Heart right ventricle (tissue), 16 donors: ENCODE measurements at regions not wholly inside any gene's neighbourhood (a gene's known extent, or its start where the extent isn't known, plus 50 kb on each side); places are given as distances from the start of the nearest gene placed in this dataset.
"Not testable (repeated sequence)": the region's sequence is repeated elsewhere in the genome, so short reads cannot be mapped to it uniquely, and the experiment has no call there.

Experiments used
- ATAC-seq, 8 donors: fragments of 200-7000 bp; cut with Tn5 transposase; one replicate each; pipeline ENCODE4 v1.9.1; 2020; ENCODE audit warnings: mild to moderate bottlenecking in 8 of 8, moderate library complexity in 8 of 8, moderate number of reproducible peaks in 1 of 8
- DNase-seq, 2 donors: peaks; one replicate each; pipeline ENCODE4 v3.0.0-alpha.2; 2020
- H3K27ac ChIP-seq, 10 donors: fragments of 200-600 bp; sonication (generic) in 2 of 10; one replicate each; pipeline versions ENCODE4 v1.5.0 to v1.8.0; 2020 to 2022; ENCODE audit warnings: mild to moderate bottlenecking in 3 of 10
- H3K27me3 ChIP-seq, 7 donors: fragments of 200-600 bp; one replicate each; pipeline ENCODE4 v1.8.0; 2021 to 2022; ENCODE audit warnings: mild to moderate bottlenecking in 2 of 7
- H3K36me3 ChIP-seq, 9 donors: fragments of 200-600 bp; sonication (generic) in 1 of 9; one replicate each; pipeline versions ENCODE4 v1.5.0 to v1.8.0; 2020 to 2022; ENCODE audit warnings: mild to moderate bottlenecking in 2 of 9
- H3K4me1 ChIP-seq, 9 donors: fragments of 200-600 bp; sonication (generic) in 1 of 9; one replicate each; pipeline versions ENCODE4 v1.5.0 to v1.8.0; 2020 to 2022; ENCODE audit warnings: mild to moderate bottlenecking in 4 of 9
- H3K4me3 ChIP-seq, 10 donors: fragments of 200-600 bp; sonication (generic) in 2 of 10; one replicate each; pipeline versions ENCODE4 v1.5.0 to v1.8.0; 2020 to 2022; ENCODE audit warnings: mild to moderate bottlenecking in 7 of 10, moderate library complexity in 2 of 10
- H3K9me3 ChIP-seq, 11 donors: fragments of 200-600 bp in 10 of 11; sonication (generic) in 2 of 11; one replicate each; pipeline versions ENCODE4 v1.5.0 to v1.8.0; 2013 to 2022; ENCODE audit warnings: mild to moderate bottlenecking in 2 of 11, control low read depth in 1 of 11, moderate library complexity in 1 of 11
- CTCF ChIP-seq, 9 donors: fragments of 200-600 bp; sonication (generic) in 2 of 9; IDR thresholded peaks; one replicate each; pipeline versions ENCODE4 v1.5.0 to v1.8.0; 2021 to 2022; ENCODE audit warnings: antibody characterized with exemption in 9 of 9, mild to moderate bottlenecking in 5 of 9, moderate library complexity in 1 of 9
- WGBS, 2 donors: extraction: QIAGEN DNeasy Blood & Tissue Kit; methylation state at CpG; one replicate each; pipeline ENCODE4 v1.1.7; 2013; ENCODE audit warnings: inconsistent platforms in 1 of 2; 5-methylcytosine and 5-hydroxymethylcytosine counted together
- intact Hi-C, 10 donors: fragments of 100-400 bp; cut with DNase I; formaldehyde crosslinking; loops; one replicate each; pipeline versions ENCODE4 v1.11.1 to v1.14.2; 2022
- donor health status: Arrhythmogenic right ventricular cardiomyopathy.
- donor health status: ischemic (EF 13 %, LVEDD 7.1; RV severe dilation, severe dysfunction).
- donor health status: healthy with polysubstance abuse.
- donor health status: DM: no; HTN: yes; CAD: no.
- donor health status: DM: no; HTN: no; CAD: no.
- donor health status: ischemic (EF 25% LVEDD 6.9; RV normal size, moderate dysfunction).
- donor health status: ischemic (EF 25% LVEDD 5.7; RV mildly dilated, moderate dysfunction).
- donor health status: healthy.
- donor health status: DM: yes; HTN: yes; CAD: no.
- donor health status: Ischemic cardiomyopathy.
- donor health status: ischemic (EF 35%, LVEDD 5.7; RV mildly dilated, moderate dysfunction).
- donor health status: nonischemic (EF 11% LVEDD 7.7; RV severe dilation, severe dysfunction).
- donor health status: DM: yes; HTN: yes; CAD: no.
- donor health status: PGD.
- donor health status: ischemic (EF 29% LVEDD 5.4; RV normal size, mild dysfunction).
- donor health status: nonischemic (EF 23%, LVEDD 6.1; RV moderate dilation, normal function).

GRCh38 chr5:144594919-144595318 lies 424.2 kb downstream of the KCTD16 start:
- Histone ChIP-seq H3K27ac (no peak overlapping the region), H3K4me3 (no peak overlapping the region), H3K4me1 (peaks cover 0 to 10% (median 0%) of the 10 kb centered on the region in 9 donors), H3K9me3 (no peaks in the 10 kb centered on the region), H3K36me3 (no peaks in the 10 kb centered on the region), H3K27me3 (peaks cover 0 to 13% (median 0%) of the 10 kb centered on the region in 7 donors)
- WGBS, 2 donors: 91 to 94% methylated on average over 25 of the region's 25 CpGs
- DNase-seq: no peak
- no peak for ATAC-seq
- intact Hi-C loops: no loop called here
- TF ChIP-seq CTCF (IDR thresholded peaks at IDR 0.05): no peak

- DNase-seq, intact Hi-C loops, H3K4me3 ChIP-seq, H3K27ac ChIP-seq, ATAC-seq, H3K4me1 ChIP-seq, H3K36me3 ChIP-seq, H3K9me3 ChIP-seq: not testable (repeated sequence)
- WGBS, 2 donors: 57 to 76% methylated on average over 4 of the region's 4 CpGs
- H3K27me3 ChIP-seq: peaks cover 0 to 13% (median 0%) of the 10 kb centered on the region in 7 donors
These were observed 423.6 kb downstream of the KCTD16 start for GRCh38 chr5:144594234-144594633.

DNA sequence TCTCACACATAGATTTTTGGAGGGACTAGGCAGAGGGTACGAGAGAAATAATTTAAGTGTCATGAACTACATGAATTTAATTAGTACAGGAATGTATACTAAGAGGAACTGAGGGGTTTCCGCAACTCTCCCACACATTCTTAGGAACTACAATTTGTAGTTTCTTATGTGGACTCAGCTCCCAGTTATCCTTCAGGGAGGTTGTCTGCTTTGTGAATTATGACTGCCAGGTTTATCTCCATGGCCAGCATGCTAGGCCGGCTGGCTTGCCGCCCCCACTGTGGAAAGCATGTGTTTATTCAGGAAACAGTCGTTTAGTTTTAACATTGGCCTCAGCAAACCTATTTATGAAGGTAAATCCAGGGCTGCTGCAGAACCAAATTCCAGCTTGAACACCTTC lies 415.0 kb downstream of the KCTD16 start:
- no peak overlapping the region for H3K4me3 ChIP-seq
- H3K9me3 ChIP-seq: peaks cover 0 to 4% (median 0%) of the 10 kb centered on the region in 11 donors
- no peaks in the 10 kb centered on the region for H3K27me3 ChIP-seq
- 41 to 58% methylated on average over 5 of the region's 5 CpGs for WGBS, 2 donors
- H3K4me1 ChIP-seq: no peaks in the 10 kb centered on the region
- intact Hi-C loops: no loop called here
- H3K36me3 ChIP-seq: no peaks in the 10 kb centered on the region
- DNase-seq: no peak
- ATAC-seq: no peak
- TF ChIP-seq CTCF (IDR thresholded peaks at IDR 0.05): no peak
- no peak overlapping the region for H3K27ac ChIP-seq

DNA sequence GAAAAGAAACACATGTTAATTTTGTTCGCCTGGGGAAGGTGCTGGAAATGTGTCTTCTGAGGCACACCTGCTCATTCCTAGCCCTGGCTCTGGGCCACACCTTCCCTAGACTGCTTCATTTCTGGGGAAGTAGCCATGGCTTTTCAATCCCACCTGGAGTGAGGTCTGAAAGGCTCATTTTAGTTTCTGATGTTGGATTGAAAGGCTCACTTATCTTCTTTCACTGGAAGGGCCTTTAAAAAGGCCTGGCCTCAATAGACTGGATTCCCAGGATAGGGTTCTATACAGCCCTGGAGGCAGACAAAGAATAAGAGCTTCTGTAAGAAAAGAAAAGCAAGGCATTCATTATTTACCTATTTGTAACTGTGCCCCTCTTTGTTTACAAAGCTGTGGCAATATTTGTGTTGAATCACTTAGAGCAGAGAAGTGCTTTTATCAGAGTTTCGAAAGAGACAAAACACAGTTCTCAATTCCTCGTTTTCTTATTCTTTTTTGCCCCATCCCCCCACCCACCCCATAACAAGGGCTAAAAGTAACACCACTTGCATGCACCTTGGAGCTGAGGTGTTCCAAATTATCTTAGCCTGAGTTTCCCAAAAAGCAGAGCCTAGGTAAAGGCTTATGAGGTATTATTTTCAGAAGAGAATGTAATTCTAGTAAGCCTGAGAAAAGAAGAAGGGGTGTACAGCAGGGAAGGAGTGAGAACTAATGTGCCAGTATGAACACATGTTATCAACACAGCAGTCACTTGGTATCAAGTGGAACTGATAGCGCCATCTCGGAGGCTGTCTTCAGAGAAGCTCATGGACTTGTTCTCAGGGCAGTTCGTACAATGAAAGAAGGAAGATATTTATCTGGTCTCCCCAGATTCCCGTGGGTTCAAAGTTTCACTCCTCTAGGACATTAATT lies 413.1 kb downstream of the KCTD16 start:
- Histone ChIP-seq H3K4me1 (no peaks in the 10 kb centered on the region), H3K27me3 (no peaks in the 10 kb centered on the region), H3K9me3 (peaks cover 0 to 4% (median 0%) of the 10 kb centered on the region in 11 donors), H3K4me3 (no peak overlapping the region), H3K27ac (no peak overlapping the region), H3K36me3 (no peaks in the 10 kb centered on the region)
- DNase-seq (no peak), ATAC-seq (no peak)
- no peak for TF ChIP-seq CTCF (IDR thresholded peaks at IDR 0.05)
- WGBS, 2 donors: 58 to 65% methylated on average over 7 of the region's 7 CpGs
- intact Hi-C loops: no loop called here

- no peak overlapping the region for H3K27ac ChIP-seq
- intact Hi-C loops: no loop called here
- ATAC-seq (no peak), DNase-seq (no peak)
- no peaks in the 10 kb centered on the region for H3K27me3 ChIP-seq
- no peaks in the 10 kb centered on the region for H3K36me3 ChIP-seq
- 67 to 79% methylated on average over 3 of the region's 3 CpGs for WGBS, 2 donors
- no peaks in the 10 kb centered on the region for H3K4me1 ChIP-seq
- no peak for TF ChIP-seq CTCF (IDR thresholded peaks at IDR 0.05)
- no peak overlapping the region for H3K4me3 ChIP-seq
- no peaks in the 10 kb centered on the region for H3K9me3 ChIP-seq
These were observed 411.4 kb downstream of the KCTD16 start for GRCh38 chr5:144582066-144582465.
